GM10266 (cell line): ENCODE measurements at regions not wholly inside any gene's neighbourhood (a gene's known extent, or its start where the extent isn't known, plus 50 kb on each side); places are given as distances from the start of the nearest gene placed in this dataset.
"Not testable (repeated sequence)": the region's sequence is repeated elsewhere in the genome, so short reads cannot be mapped to it uniquely, and the experiment has no call there.

Source experiments
- DNase-seq: peaks from one replicate; pipeline ENCODE4 v3.0.0; 2012; ENCODE audit errors: extremely low spot score
- CTCF ChIP-seq: IDR thresholded peaks from 2 replicates; pipeline ENCODE4 v1.5.1; 2012; ENCODE audit warnings: mild to moderate bottlenecking, low read depth; ENCODE audit not compliant: control insufficient read depth, insufficient read depth; ENCODE audit errors: missing control alignments

GRCh38 chr1:73331726-73332125, 866.2 kb downstream of the LRRIQ3 start:
- TF ChIP-seq CTCF: no peak
- DNase-seq: no peak

GRCh38 chr1:73327998-73328397, 870.0 kb downstream of the LRRIQ3 start:
- TF ChIP-seq CTCF: no peak
- no peak for DNase-seq

- DNase-seq: no peak
- TF ChIP-seq CTCF: no peak
Observed at GRCh38 chr1:73327180-73327793, 870.7 kb downstream of the LRRIQ3 start.

GRCh38 chr1:73326663-73327062, 871.3 kb downstream of the LRRIQ3 start:
- no peak for TF ChIP-seq CTCF
- no peak for DNase-seq

- TF ChIP-seq CTCF: no peak
- no peak for DNase-seq
Observed at GRCh38 chr1:73310797-73311381, 887.1 kb downstream of the LRRIQ3 start.

GRCh38 chr1:73306899-73307555, 890.9 kb downstream of the LRRIQ3 start:
- DNase-seq: no peak
- TF ChIP-seq CTCF: no peak

- DNase-seq: no peak
- no peak for TF ChIP-seq CTCF
Observed at GRCh38 chr1:73273886-73274285, 924.1 kb downstream of the LRRIQ3 start.

GRCh38 chr1:73245196-73245595, 952.8 kb downstream of the LRRIQ3 start:
- DNase-seq: not testable (repeated sequence)
